ENCODE measurements at regions not wholly inside any gene's neighbourhood (a gene's known extent, or its start where the extent isn't known, plus 50 kb on each side); places are given as distances from the start of the nearest gene placed in this dataset.

- TF ChIP-seq, protein P1, sequence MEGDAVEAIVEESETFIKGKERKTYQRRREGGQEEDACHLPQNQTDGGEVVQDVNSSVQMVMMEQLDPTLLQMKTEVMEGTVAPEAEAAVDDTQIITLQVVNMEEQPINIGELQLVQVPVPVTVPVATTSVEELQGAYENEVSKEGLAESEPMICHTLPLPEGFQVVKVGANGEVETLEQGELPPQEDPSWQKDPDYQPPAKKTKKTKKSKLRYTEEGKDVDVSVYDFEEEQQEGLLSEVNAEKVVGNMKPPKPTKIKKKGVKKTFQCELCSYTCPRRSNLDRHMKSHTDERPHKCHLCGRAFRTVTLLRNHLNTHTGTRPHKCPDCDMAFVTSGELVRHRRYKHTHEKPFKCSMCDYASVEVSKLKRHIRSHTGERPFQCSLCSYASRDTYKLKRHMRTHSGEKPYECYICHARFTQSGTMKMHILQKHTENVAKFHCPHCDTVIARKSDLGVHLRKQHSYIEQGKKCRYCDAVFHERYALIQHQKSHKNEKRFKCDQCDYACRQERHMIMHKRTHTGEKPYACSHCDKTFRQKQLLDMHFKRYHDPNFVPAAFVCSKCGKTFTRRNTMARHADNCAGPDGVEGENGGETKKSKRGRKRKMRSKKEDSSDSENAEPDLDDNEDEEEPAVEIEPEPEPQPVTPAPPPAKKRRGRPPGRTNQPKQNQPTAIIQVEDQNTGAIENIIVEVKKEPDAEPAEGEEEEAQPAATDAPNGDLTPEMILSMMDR (IDR thresholded peaks at IDR 0.05; ENCODE audit: borderline replicate concordance, extremely low read depth, insufficient read depth) = no peak
- Histone ChIP-seq H3K36me3 (ENCODE audit: control insufficient read depth in 2 of 3, insufficient read depth in 3 of 3, low read length in 3 of 3) (no peaks in the 10 kb centered on the region), H3K4me3 (ENCODE audit: low read length in 3 of 3) (no peak overlapping the region), H3K27me3 (ENCODE audit: control insufficient read depth, insufficient read depth, low read length) (no peaks in the 10 kb centered on the region), H3K27ac (ENCODE audit: low read depth in 2 of 2, low read length in 2 of 2) (no peak overlapping the region), H3K4me1 (ENCODE audit: control insufficient read depth in 2 of 3, insufficient read depth in 2 of 3, low read depth in 1 of 3, low read length in 3 of 3) (no peaks in the 10 kb centered on the region), H3K9ac (ENCODE audit: low read length in 3 of 3) (no peak overlapping the region), H3K9me3 (ENCODE audit: control insufficient read depth in 2 of 3, insufficient read depth in 1 of 3, low read length in 3 of 3) (no peaks in the 10 kb centered on the region)
- FAIRE-seq = no peak
- no peak for DNase-seq
- intact Hi-C loops (cut with DNase I) = no loop called here
Observed at GRCh38 chr1:191240925-191241324, 763.3 kb upstream of the BRINP3 start.

DNA sequence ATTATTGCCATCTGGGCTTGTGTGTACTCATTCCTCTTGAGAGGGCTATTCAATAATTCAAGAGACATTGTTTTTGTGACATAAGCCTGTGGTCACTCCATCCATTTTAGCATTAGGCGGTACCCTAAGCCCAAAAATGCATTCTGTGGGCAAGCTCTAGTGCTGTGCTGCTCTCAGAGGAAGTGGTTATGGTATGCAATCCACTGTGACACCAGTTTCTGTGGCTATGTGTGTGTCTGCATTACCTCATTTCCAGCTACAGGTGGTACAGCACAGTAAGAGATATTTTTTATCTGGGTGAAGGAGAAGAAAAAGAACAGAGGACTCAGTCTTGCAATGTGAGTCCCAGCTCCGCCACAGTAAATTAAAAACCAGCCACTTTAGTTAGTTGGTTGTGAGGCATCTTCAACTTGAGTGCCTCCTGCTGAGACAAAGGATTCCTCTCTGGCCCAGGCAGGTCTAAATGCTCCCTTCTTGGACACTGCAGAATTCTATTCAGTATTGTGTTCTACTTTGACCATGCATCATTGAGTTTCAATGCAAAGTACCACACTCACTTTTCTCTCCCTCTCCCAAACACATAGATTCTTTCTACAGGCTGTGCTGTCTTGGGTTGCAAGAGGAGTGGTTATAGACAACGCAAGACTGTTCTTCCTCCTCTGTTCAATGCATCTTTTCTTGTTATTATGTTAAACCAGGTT is 777.8 kb upstream of the BRINP3 start:
- Histone ChIP-seq H3K4me1 (ENCODE audit: control insufficient read depth in 2 of 3, insufficient read depth in 2 of 3, low read depth in 1 of 3, low read length in 3 of 3) (no peaks in the 10 kb centered on the region), H3K4me3 (ENCODE audit: low read length in 3 of 3) (no peak overlapping the region), H3K36me3 (ENCODE audit: control insufficient read depth in 2 of 3, insufficient read depth in 3 of 3, low read length in 3 of 3) (no peaks in the 10 kb centered on the region), H3K27me3 (ENCODE audit: control insufficient read depth, insufficient read depth, low read length) (no peaks in the 10 kb centered on the region), H3K27ac (ENCODE audit: low read depth in 2 of 2, low read length in 2 of 2) (no peak overlapping the region), H3K9me3 (ENCODE audit: control insufficient read depth in 2 of 3, insufficient read depth in 1 of 3, low read length in 3 of 3) (no peaks in the 10 kb centered on the region), H3K9ac (ENCODE audit: low read length in 3 of 3) (no peak overlapping the region)
- no peak for FAIRE-seq
- intact Hi-C loops (cut with DNase I) = no loop called here
- TF ChIP-seq, protein P1 (IDR thresholded peaks at IDR 0.05; ENCODE audit: borderline replicate concordance, extremely low read depth, insufficient read depth) = no peak
- DNase-seq = no peak

GRCh38 chr1:191256917-191257316 is 779.3 kb upstream of the BRINP3 start:
- no peaks in the 10 kb centered on the region for H3K9me3 ChIP-seq (ENCODE audit: control insufficient read depth in 2 of 3, insufficient read depth in 1 of 3, low read length in 3 of 3)

More at GRCh38 chr1:191256917-191257316, 779.3 kb upstream of the BRINP3 start:
- Histone ChIP-seq H3K27ac (ENCODE audit: low read depth in 2 of 2, low read length in 2 of 2) (no peak overlapping the region), H3K4me1 (ENCODE audit: control insufficient read depth in 2 of 3, insufficient read depth in 2 of 3, low read depth in 1 of 3, low read length in 3 of 3) (no peaks in the 10 kb centered on the region), H3K4me3 (ENCODE audit: low read length in 3 of 3) (no peak overlapping the region), H3K27me3 (ENCODE audit: control insufficient read depth, insufficient read depth, low read length) (no peaks in the 10 kb centered on the region), H3K9ac (ENCODE audit: low read length in 3 of 3) (no peak overlapping the region), H3K36me3 (ENCODE audit: control insufficient read depth in 2 of 3, insufficient read depth in 3 of 3, low read length in 3 of 3) (no peaks in the 10 kb centered on the region)
- TF ChIP-seq, protein P1 (IDR thresholded peaks at IDR 0.05; ENCODE audit: borderline replicate concordance, extremely low read depth, insufficient read depth) = no peak
- DNase-seq (no peak), FAIRE-seq (no peak)
- intact Hi-C loops (cut with DNase I) = no loop called here

Data from kidney (tissue), 13 donors.